ENCODE measurements at regions not wholly inside any gene's neighbourhood (a gene's known extent, or its start where the extent isn't known, plus 50 kb on each side); places are given as distances from the start of the nearest gene placed in this dataset.

- no peak for DNase-seq
Observed at GRCh38 chr6:15061180-15061641, 184.7 kb upstream of the JARID2 start.

GRCh38 chr6:15061908-15062515, 183.9 kb upstream of the JARID2 start:
- DNase-seq, result no peak

- no peak for DNase-seq
Observed at GRCh38 chr6:15062516-15063252, 183.2 kb upstream of the JARID2 start.

- peak; percentile 63 to 66 for DNase-seq
Observed at GRCh38 chr6:15063253-15063853, 182.5 kb upstream of the JARID2 start.

- DNase-seq, result no peak
Observed at GRCh38 chr6:15065261-15065989, 180.4 kb upstream of the JARID2 start.

- DNase-seq, result no peak
Observed at GRCh38 chr6:15066089-15066758, 179.6 kb upstream of the JARID2 start.

GRCh38 chr6:15073344-15073789, 172.5 kb upstream of the JARID2 start:
- no peak for DNase-seq

GRCh38 chr6:15073883-15074465, 171.9 kb upstream of the JARID2 start:
- no peak for DNase-seq

- DNase-seq, result no peak
Observed at GRCh38 chr6:15074806-15075205, 171.1 kb upstream of the JARID2 start.

- no peak for DNase-seq
Observed at GRCh38 chr6:15076565-15076964, 169.3 kb upstream of the JARID2 start.

GRCh38 chr6:15077006-15077405, 168.9 kb upstream of the JARID2 start:
- no peak for DNase-seq

- DNase-seq, result no peak
Observed at GRCh38 chr6:15077961-15078360, 167.9 kb upstream of the JARID2 start.

- DNase-seq, result no peak
Observed at GRCh38 chr6:15079288-15079817, 166.5 kb upstream of the JARID2 start.

- DNase-seq, result no peak
Observed at GRCh38 chr6:15080895-15081294, 165.0 kb upstream of the JARID2 start.

- no peak for DNase-seq
Observed at GRCh38 chr6:15081447-15081846, 164.4 kb upstream of the JARID2 start.

GRCh38 chr6:15082708-15083107, 163.2 kb upstream of the JARID2 start:
- no peak for DNase-seq

GRCh38 chr6:15086348-15087158, 159.3 kb upstream of the JARID2 start:
- no peak for DNase-seq

- DNase-seq, result no peak
Observed at GRCh38 chr6:15087186-15087589, 158.7 kb upstream of the JARID2 start.

- DNase-seq, result no peak
Observed at GRCh38 chr6:15088904-15089568, 156.8 kb upstream of the JARID2 start.

- DNase-seq, result no peak
Observed at GRCh38 chr6:15089569-15090144, 156.2 kb upstream of the JARID2 start.

All from Kasumi-1 (cell line).